OCI-LY1 (cell line): ENCODE measurements at regions not wholly inside any gene's neighbourhood (a gene's known extent, or its start where the extent isn't known, plus 50 kb on each side); places are given as distances from the start of the nearest gene placed in this dataset.

Experiments
- H2AFZ ChIP-seq: fragments of 200-600 bp; sonication (generic), shearing (Covaris generic); 2 replicates; pipeline ENCODE4 v1.6.0; 2014; ENCODE audit warnings: antibody characterized with exemption, mild to moderate bottlenecking, low read length
- H3F3A ChIP-seq: fragments of 200-600 bp; sonication (generic), shearing (Covaris generic); 2 replicates; pipeline ENCODE4 v1.6.0; 2014; ENCODE audit warnings: mild to moderate bottlenecking, antibody characterized with exemption, low read length, moderate library complexity; ENCODE audit not compliant: insufficient read depth
- H3K27ac ChIP-seq: fragments of 200-600 bp; sonication (generic); 2 replicates; pipeline ENCODE4 v1.5.1; 2014; ENCODE audit warnings: low read length, mixed run types, mild to moderate bottlenecking, low read depth; ENCODE audit not compliant: poor library complexity, severe bottlenecking
- H3K27me3 ChIP-seq: fragments of 200-600 bp; sonication (generic); 2 replicates; pipeline ENCODE4 v1.6.0; 2014; ENCODE audit warnings: antibody characterized with exemption, mild to moderate bottlenecking, low read length, moderate library complexity; ENCODE audit not compliant: insufficient read depth
- H3K36me3 ChIP-seq: fragments of 200-600 bp; sonication (generic); 2 replicates; pipeline ENCODE4 v1.6.1; 2014; ENCODE audit warnings: mild to moderate bottlenecking, antibody characterized with exemption, low read length, moderate library complexity, mixed read lengths; ENCODE audit not compliant: insufficient read depth
- H3K4me1 ChIP-seq: fragments of 200-600 bp; sonication (generic); 2 replicates; pipeline ENCODE4 v1.5.1; 2014; ENCODE audit warnings: mild to moderate bottlenecking, low read length, moderate library complexity; ENCODE audit not compliant: insufficient read depth, severe bottlenecking
- H3K4me2 ChIP-seq: fragments of 200-600 bp; sonication (generic), shearing (Covaris generic); 2 replicates; pipeline ENCODE4 v1.6.1; 2014; ENCODE audit warnings: low read length
- H3K4me3 ChIP-seq: fragments of 200-600 bp; sonication (generic); 2 replicates; pipeline ENCODE4 v1.5.1; 2014; ENCODE audit warnings: low read length, low read depth, mild to moderate bottlenecking, mixed read lengths; ENCODE audit not compliant: poor library complexity, severe bottlenecking
- H3K79me2 ChIP-seq: fragments of 200-600 bp; shearing (Covaris generic); 2 replicates; pipeline ENCODE4 v1.6.1; 2016; ENCODE audit warnings: mixed run types, low read length, mixed read lengths; ENCODE audit not compliant: insufficient read depth
- H3K9ac ChIP-seq: fragments of 200-600 bp; sonication (generic), shearing (Covaris generic); 2 replicates; pipeline ENCODE4 v1.6.1; 2014; ENCODE audit warnings: mild to moderate bottlenecking, low read length, mixed read lengths
- H3K9me2 ChIP-seq: fragments of 200-600 bp; sonication (generic), shearing (Covaris generic); 2 replicates; pipeline ENCODE4 v1.6.1; 2014; ENCODE audit warnings: low read depth, mild to moderate bottlenecking, low read length, mixed read lengths
- H3K9me3 ChIP-seq: fragments of 200-600 bp; shearing (Covaris generic); 2 replicates; pipeline ENCODE4 v1.6.1; 2014; ENCODE audit warnings: low read length, mixed read lengths
- H4K20me1 ChIP-seq: fragments of 200-600 bp; sonication (generic), shearing (Covaris generic); 2 replicates; pipeline ENCODE4 v1.6.0; 2016; ENCODE audit warnings: mild to moderate bottlenecking, low read length; ENCODE audit not compliant: insufficient read depth
- CTCF ChIP-seq: fragments of 200-600 bp; sonication (generic), shearing (Covaris generic); IDR thresholded peaks from 2 replicates; pipeline ENCODE4 v1.5.1; 2017; ENCODE audit warnings: mild to moderate bottlenecking, antibody characterized with exemption, low read length, moderate library complexity, mixed read lengths
- EZH2 ChIP-seq: fragments of 200-600 bp; sonication (generic), shearing (Covaris generic); IDR thresholded peaks from 2 replicates; pipeline ENCODE4 v1.8.0; 2017; ENCODE audit warnings: borderline replicate concordance, mixed run types, mild to moderate bottlenecking, antibody characterized with exemption, low read length, moderate library complexity, mixed read lengths

DNA sequence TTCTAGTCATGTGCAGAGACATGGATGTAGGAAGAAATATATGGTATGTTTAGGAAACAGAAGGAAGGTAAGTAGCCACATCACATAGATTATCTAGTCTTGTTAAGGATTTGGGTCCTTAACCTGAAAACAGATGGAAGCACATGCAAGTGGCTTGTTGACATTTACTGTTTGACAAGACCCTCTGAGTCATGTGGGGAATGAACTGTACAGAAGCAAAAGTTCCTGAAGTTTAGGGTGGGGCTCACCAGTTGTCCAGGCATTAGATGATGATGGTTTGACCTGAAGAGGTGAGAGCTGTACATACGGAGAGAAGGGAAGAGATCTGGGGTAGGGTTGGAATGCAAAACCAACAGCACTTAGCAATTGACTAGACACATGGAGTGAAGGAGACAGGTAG, 281.1 kb upstream of the GRIP1 start:
- Histone ChIP-seq H3K27ac (no peak overlapping the region), H3K27me3 (no peaks in the 10 kb centered on the region), H3F3A (no peaks in the 10 kb centered on the region), H3K9ac (no peak overlapping the region), H3K36me3 (no peaks in the 10 kb centered on the region), H3K4me1 (no peaks in the 10 kb centered on the region), H3K9me2 (no peaks in the 10 kb centered on the region), H4K20me1 (no peaks in the 10 kb centered on the region), H3K9me3 (no peaks in the 10 kb centered on the region), H3K79me2 (no peaks in the 10 kb centered on the region), H2AFZ (no peak overlapping the region), H3K4me2 (no peak overlapping the region), H3K4me3 (no peak overlapping the region)
- TF ChIP-seq EZH2 (no peak), CTCF (no peak)

DNA sequence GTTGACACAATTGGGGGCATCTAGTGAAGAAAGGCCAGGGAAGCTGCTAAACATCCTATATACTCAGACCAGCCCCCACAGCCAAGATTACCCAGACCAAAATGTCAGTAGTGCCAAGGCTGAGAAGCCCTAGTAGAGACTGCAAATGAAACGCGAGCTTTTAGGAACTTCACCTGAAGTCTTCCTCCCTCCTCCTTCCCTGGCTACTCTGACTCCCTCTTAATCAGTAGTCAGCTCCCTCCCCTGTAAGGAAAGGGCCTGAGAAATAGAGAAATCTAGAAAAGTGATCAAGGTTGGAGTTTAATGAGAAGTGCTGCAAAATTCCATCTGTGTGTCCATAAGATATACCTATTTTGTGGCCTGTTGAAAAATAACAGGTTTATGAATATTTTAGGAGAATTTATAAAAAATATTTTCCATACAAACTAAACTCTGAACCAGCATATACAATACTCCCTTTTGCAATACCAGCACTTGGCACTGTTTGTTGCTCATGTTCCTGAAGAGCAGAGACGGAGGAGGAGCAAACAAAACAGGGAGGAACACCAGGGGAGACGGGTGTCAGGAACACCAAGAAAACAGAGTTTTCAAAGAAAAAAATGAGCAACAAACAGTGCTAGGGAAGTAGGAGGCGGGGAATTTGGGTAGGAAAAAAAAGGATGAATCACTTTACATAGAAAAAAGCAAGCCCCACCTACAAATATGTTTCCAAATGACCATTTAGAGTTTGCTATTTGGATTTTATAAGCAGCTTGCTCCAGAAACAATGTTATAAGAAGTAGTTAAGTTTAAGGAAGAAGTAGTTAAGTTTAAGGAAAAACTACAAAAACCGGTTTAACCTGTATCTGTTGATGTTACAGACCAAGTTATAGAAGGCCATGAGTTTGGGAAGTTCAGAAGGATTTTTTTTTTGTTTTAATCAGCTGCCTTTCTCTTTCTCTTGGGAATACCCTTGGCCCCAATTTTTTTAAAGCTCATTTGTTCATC, 282.1 kb upstream of the GRIP1 start:
- Histone ChIP-seq H3K4me2 (no peak overlapping the region), H2AFZ (no peak overlapping the region), H3K9ac (no peak overlapping the region), H4K20me1 (no peaks in the 10 kb centered on the region), H3K9me2 (no peaks in the 10 kb centered on the region), H3K36me3 (no peaks in the 10 kb centered on the region), H3F3A (no peaks in the 10 kb centered on the region), H3K9me3 (no peaks in the 10 kb centered on the region), H3K4me1 (no peaks in the 10 kb centered on the region), H3K79me2 (no peaks in the 10 kb centered on the region), H3K27me3 (no peaks in the 10 kb centered on the region), H3K4me3 (no peak overlapping the region), H3K27ac (no peak overlapping the region)
- TF ChIP-seq EZH2 (no peak), CTCF (no peak)

DNA sequence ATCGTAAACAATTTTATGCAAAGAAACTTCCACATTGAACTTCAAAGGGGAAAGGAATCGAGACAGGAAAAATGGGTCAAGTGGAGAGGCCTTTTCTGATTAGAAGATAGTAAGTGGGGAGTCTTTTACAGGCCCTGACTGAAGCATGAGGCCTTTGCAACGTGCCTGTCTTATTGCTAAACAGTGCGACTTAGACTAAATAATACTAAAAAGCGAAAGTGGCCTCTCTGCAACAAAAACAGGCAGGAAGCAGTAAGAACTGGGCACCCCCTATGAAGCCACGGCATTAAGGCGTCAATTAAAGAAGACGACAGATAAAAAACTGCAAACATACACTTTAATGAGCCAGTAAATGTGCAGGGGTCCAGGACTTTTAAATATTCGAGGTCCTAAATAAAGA, 283.4 kb upstream of the GRIP1 start:
- Histone ChIP-seq H3K36me3 (no peaks in the 10 kb centered on the region), H3K9ac (no peak overlapping the region), H3K4me2 (no peak overlapping the region), H3K9me3 (no peaks in the 10 kb centered on the region), H3K4me1 (no peaks in the 10 kb centered on the region), H2AFZ (no peak overlapping the region), H4K20me1 (no peaks in the 10 kb centered on the region), H3K27me3 (no peaks in the 10 kb centered on the region), H3K79me2 (no peaks in the 10 kb centered on the region), H3K27ac (no peak overlapping the region), H3K4me3 (no peak overlapping the region), H3F3A (no peaks in the 10 kb centered on the region), H3K9me2 (no peaks in the 10 kb centered on the region)
- TF ChIP-seq EZH2: no peak
- TF ChIP-seq CTCF: no peak
